UCSD-AML1 (cell line): ENCODE measurements at regions not wholly inside any gene's neighbourhood (a gene's known extent, or its start where the extent isn't known, plus 50 kb on each side); places are given as distances from the start of the nearest gene placed in this dataset.
"Not testable (repeated sequence)": the region's sequence is repeated elsewhere in the genome, so short reads cannot be mapped to it uniquely, and the experiment has no call there.

Experiments used
- DNase-seq: peaks from one replicate; lab custom pipeline; 2025; ENCODE audit not compliant: unreplicated experiment; lab: John Stamatoyannopoulos, UW

DNA sequence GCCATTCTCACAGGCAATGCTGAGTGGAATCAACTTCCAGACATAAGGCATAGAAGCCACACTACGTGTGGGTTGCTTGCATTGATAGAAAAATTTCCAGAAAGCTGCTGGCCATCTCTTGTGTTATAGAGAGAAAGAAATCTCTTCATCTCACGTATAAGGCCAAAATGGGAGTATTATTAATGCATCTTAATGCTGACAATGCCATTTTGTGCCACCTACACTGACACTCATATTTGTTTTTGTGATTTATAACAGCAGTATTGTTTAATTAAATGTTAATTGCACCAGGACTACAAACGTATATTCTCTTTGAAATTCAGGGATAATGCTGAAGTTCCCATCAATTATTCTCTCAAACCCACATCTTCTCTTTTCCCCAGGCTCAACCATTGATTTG, 56.1 kb upstream of the TMEM132D start:
- no peak for DNase-seq

DNA sequence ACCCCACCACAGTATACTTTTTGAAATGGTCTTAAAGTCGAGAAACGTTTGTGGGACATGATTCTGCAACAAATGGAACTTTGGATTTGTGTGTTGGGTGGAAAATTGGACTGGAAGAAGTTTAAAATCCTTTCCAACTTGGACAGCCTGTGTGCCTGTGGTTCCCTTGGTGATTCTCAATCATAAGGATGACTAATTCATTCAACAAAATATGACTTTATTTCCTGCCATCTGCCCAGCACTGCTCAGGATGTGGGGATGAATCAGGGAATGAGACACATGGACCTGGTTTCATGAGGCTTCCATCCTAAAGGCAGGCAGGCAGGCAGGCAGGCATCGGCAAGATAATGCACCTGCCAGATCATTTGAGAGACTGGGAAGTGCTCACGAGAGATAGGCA, 57.3 kb upstream of the TMEM132D start:
- DNase-seq: no peak

GRCh38 chr12:129961856-129962255, 58.0 kb upstream of the TMEM132D start:
- DNase-seq: no peak

GRCh38 chr12:129964300-129964699, 60.5 kb upstream of the TMEM132D start:
- no peak for DNase-seq

GRCh38 chr12:129964826-129965457, 61.1 kb upstream of the TMEM132D start:
- no peak for DNase-seq

- no peak for DNase-seq
These were observed 62.5 kb upstream of the TMEM132D start for GRCh38 chr12:129966146-129966995.

DNA sequence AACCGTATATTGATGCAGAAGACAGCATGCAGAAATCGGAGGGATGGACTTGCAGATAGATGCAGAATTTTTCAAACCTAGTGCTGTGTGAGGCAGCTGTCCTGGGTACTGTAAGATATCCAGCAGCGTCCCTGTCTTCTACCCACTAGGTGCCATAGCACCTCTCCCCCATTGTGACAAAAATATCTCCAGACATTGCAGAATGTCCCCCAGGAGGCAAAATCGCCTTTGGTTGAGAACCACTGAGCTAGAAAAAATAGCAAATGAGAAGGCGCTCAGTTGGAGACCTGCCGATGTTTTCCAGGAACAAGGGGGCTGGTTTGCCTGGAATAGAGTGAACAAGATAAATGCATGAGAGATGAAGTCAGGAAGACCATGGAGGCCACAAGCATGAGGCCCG, 67.9 kb upstream of the TMEM132D start:
- no peak for DNase-seq

GRCh38 chr12:129973236-129973961, 69.6 kb upstream of the TMEM132D start:
- no peak for DNase-seq

- DNase-seq: no peak
These were observed 80.3 kb upstream of the TMEM132D start for GRCh38 chr12:129984106-129984505.

DNA sequence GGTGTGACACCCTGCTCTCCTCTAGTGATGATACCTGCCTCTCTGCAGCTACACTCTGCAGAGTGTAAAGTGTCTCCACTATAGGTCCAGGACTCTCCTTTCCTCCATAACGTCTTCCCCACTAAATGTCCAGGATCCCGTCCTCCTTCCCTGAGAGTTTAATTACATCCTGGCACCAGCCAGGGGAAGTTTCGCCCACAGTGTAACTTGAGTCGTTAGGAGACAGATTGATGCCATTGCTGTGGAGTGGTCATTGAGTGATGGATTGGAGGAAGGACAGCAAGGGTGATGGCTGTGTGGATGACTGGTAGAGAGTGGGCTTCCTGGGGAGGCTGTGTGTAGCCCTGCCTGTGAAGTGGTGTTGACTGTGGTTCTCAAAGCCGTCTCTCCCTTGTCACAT, 84.0 kb upstream of the TMEM132D start:
- DNase-seq: no peak

DNA sequence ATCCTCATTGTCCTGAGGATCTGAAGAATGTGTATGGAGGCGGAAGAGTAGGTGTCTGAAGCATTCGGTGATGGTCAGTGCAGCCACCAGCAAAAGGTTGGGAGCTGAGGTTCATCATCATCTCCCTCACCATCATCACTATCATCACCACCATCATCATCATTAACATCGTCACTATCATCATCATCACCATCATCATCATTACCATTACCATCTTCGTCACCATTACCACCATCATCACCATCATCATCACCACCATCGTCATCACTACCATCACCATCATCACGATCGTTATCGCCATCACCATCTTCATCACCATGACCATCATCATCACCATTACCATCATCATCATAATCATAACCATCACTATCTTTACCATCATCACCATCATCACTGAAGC, 90.8 kb upstream of the TMEM132D start:
- DNase-seq: no peak

DNA sequence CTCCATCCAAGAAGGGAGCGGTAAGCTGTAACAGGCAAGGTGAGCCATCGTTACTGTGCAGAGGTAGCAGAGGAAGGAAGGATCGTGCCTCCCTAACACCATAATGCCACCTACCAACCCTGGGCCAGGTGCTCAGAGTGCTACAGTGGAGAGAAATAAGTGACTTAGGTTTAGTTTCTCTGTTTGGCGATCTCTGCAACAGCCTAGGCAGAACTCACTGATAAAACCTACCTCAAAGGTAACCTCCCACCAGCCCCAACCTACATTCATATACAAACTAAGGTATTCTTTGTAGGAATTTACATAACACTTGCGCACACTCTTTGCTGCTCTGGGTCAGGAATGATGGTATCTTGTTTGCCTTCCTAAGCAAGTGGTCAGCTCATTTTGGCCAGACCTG, 93.4 kb upstream of the TMEM132D start:
- DNase-seq: no peak

- not testable (repeated sequence) for DNase-seq
These were observed 100.6 kb upstream of the TMEM132D start for GRCh38 chr12:130004310-130004877.

DNA sequence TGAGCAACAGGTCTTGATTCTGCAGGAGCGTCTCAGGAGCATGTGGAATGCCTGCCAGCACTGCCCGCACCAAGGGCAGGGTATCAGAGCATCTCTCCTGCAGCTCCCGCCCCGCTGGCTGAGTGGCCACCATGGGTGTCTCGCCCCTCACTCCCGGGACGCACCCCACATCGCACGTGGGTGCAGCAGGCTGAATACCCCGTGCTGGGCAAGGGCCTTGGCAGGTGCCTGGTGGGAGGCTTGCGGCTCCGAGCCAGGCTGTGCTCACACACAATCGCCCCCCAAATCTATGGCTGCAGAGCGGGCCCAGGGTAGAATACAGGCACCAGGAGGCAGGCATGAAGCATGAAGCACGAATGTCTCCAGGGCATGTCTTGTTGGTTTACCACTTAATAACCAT, 103.9 kb upstream of the TMEM132D start:
- no peak for DNase-seq

GRCh38 chr12:130008241-130008640, 104.4 kb upstream of the TMEM132D start:
- DNase-seq: no peak

GRCh38 chr12:130009961-130010360, 106.1 kb upstream of the TMEM132D start:
- no peak for DNase-seq

DNA sequence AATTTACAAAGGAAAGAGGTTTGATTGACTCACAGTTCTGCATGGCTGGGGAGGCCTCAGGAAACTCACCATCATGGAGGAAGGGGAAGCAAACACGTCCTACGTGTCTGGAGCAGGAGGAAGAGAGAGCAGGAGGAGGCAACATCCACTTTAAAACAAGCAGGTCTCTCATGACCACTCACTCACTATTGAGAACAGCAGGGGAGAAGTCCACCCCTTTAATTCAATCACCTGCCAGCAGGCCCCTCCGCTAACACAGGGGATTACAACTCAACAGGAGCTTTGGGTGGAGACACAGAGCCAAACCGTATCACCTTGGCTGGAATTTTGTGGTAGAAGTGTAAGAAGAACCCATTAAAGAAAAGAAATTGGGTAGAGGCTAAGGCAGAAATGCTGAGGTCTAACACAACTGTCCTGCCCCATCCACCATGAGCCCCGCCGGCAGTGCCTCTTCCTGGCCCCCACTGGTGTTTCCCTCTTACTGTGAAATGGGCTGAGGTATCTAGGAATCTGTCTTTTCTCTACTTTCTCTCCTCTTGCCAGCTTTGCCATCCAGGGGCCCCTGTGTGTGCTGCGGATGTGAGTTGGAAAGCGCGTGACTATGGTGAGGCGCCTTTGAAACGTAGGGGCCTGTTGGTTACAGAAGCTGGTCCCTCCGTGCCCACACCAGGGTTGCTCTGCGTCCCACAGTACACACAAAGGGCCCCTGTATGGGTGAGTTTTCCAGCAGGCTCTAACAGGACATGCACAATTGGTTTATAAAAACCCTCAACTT, 108.0 kb upstream of the TMEM132D start:
- DNase-seq: no peak

DNA sequence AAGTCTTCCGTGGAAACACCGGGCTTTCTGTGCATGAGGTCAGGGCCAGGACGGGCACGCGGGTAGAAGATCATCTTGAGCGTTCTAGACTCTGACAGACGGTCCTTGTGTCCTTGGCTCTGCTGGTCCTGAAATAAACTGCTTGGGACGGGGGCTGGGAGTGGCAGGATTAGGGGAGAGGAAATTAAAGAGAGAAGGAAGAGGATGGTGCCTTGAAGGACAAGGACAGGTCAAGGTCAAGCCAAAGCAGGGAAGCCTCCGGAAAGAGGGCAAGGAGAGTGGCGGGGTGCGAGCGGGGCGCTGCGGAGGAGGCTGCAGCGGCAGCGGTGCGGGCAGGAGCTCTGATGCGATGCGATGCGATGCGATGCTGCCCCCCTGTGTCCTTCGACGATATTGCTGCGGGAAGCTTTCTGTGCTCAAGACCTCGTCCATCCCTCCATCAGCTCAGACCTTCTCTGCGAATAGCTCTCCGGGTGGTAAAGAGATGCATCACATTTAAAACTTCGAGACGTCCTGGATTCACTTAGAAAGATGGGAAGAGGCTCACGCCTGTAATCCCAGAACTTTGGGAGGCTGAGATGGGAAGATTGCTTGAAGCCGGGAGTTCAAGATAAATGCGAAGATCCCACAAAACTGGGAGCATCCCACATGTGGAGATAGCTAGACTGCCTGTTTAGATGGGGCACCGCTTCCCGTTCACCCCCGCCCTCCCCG, 110.1 kb upstream of the TMEM132D start:
- DNase-seq: peak; percentile 67

- no peak for DNase-seq
These were observed 110.6 kb upstream of the TMEM132D start for GRCh38 chr12:130014485-130014807.

GRCh38 chr12:130016194-130016593, 112.4 kb upstream of the TMEM132D start:
- no peak for DNase-seq
